T follicular helper cell (primary cell): ENCODE measurements at regions not wholly inside any gene's neighbourhood (a gene's known extent, or its start where the extent isn't known, plus 50 kb on each side); places are given as distances from the start of the nearest gene placed in this dataset.
A peak's percentile ranks its signal among the peaks of the same experiment; 100 is the strongest.

Source experiments
- DNase-seq: peaks from one replicate; pipeline ENCODE4 v3.0.0-alpha.2; 2020; ENCODE audit warnings: low read depth

GRCh38 chr6:1551249-1551648 lies 58.5 kb upstream of the FOXC1 start:
- no peak for DNase-seq

GRCh38 chr6:1552296-1552761 lies 57.4 kb upstream of the FOXC1 start:
- DNase-seq = no peak

DNA sequence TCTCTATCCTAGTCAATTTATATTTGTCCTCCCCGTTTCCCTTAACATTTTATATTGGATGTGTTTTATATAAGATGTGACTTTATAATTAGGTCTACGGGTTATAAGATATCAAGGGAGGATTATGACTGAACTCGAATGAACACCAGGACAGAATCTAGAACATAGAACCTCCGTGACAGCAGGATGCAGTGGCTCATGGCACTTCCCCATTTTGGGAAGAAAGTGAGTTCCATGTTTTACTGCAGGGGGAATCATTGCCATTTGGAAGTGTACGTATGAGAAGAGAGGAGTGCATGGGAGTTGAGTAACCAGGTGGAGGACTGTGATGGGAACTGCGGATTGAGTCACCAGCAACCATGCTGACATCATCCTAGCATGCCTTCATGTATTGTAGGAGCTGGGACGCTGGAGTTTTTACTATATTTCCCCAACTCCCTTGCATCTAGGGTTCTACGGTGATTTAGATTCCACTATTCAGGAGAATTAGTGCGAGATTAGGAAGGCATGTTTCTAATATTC lies 56.1 kb upstream of the FOXC1 start:
- no peak for DNase-seq

DNA sequence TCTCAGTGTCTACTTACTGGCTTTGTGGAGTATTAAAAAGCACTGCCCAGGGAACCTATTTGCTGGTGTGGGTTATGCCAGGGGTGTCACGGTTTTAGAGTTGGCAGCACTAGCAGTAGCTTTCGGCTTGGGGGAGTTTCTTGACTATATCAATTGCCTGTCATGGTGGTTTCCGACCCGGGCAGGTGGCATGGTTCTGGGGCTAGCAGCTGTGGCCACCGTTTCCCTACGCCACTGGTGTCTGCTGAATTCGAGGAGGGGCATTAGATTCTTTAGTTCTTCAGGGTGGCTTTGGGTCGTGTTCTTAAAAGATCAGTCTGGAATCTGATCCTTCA lies 55.6 kb upstream of the FOXC1 start:
- DNase-seq = no peak

DNA sequence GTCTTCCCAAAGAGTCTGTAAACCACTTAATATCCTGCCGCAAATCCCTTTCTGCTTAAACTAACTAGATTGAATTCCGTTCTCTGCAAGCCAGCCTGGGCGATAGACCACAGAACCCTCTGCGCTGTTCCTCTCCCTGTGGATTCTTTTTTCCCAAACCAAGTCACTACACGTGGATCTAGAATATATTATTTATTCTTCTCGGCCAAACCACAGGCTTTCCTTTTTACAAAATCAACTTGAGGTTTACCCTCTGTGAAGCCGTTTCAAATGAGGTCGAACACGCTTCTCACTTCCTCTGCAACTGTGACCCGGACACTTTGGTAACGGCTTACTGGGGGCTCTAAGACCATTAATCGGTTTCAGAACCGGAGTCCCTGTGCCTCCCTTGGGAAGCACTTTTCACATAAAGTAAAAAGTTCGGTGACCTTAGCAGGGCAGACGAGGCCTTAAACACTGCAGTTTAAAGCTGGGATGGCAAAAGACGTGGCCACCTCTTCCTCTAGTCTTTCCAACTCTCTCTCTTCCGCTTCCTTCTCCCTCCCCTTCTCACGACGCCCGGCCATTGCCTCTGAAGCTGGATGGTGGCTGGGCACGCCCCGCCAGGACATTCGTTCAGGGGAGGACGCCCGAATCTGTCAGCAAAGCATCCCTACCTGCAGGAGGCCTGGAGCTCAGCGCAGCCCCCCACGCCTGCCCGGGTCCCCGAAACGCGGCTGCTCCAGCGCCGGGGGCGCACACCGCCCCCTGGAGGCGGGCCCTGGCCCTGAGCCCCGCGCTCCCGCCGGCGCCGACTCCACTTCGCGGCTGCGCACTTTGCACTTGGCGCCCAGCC lies 55.0 kb upstream of the FOXC1 start:
- DNase-seq = peak; percentile 52

GRCh38 chr6:1558388-1558787 lies 51.3 kb upstream of the FOXC1 start:
- DNase-seq = no peak
